PC-3 (cell line): ENCODE measurements at regions not wholly inside any gene's neighbourhood (a gene's known extent, or its start where the extent isn't known, plus 50 kb on each side); places are given as distances from the start of the nearest gene placed in this dataset.

Experiments
- CTCF ChIP-seq: fragments of 300-600 bp; sonication (generic); conservative IDR thresholded peaks from 2 replicates; pipeline ENCODE4 v1.5.1; 2017; ENCODE audit warnings: antibody characterized with exemption, low read depth, mild to moderate bottlenecking, low read length
- EZH2 ChIP-seq: fragments of 300-600 bp; sonication (generic); IDR thresholded peaks from one replicate; pipeline ENCODE4 v1.6.1; 2017; ENCODE audit warnings: antibody characterized with exemption, mild to moderate bottlenecking, low read length; ENCODE audit not compliant: unreplicated experiment
- EZH2phosphoT487 ChIP-seq: fragments of 300-600 bp; sonication (generic); IDR thresholded peaks from 2 replicates; pipeline ENCODE4 v1.6.1; 2018; ENCODE audit warnings: mild to moderate bottlenecking, antibody characterized with exemption, low read length, borderline replicate concordance

- TF ChIP-seq CTCF (no peak), EZH2phosphoT487 (no peak), EZH2 (no peak)
These were observed 424.1 kb upstream of the CD180 start for GRCh38 chr5:67620424-67621397.
